HUES48 (cell line): ENCODE measurements at regions not wholly inside any gene's neighbourhood (a gene's known extent, or its start where the extent isn't known, plus 50 kb on each side); places are given as distances from the start of the nearest gene placed in this dataset.

Experiments used
- H3K27ac ChIP-seq: one replicate; pipeline ENCODE4 v1.7.0; 2013; ENCODE audit warnings: low read depth, low read length, inconsistent platforms
- H3K27me3 ChIP-seq: 2 replicates; pipeline ENCODE4 v1.6.1; 2013; ENCODE audit warnings: mild to moderate bottlenecking, low read length; ENCODE audit not compliant: control insufficient read depth, insufficient read depth
- H3K36me3 ChIP-seq: 2 replicates; pipeline ENCODE4 v1.6.1; 2013; ENCODE audit warnings: low read length; ENCODE audit not compliant: control insufficient read depth, insufficient read depth
- H3K4me1 ChIP-seq: 2 replicates; pipeline ENCODE4 v1.6.1; 2013; ENCODE audit warnings: mild to moderate bottlenecking, low read length; ENCODE audit not compliant: control insufficient read depth, insufficient read depth
- H3K4me3 ChIP-seq: 2 replicates; pipeline ENCODE4 v1.5.1; 2013; ENCODE audit warnings: mild to moderate bottlenecking, low read depth, low read length
- H3K9ac ChIP-seq: 2 replicates; pipeline ENCODE4 v1.6.1; 2013; ENCODE audit warnings: mild to moderate bottlenecking, low read depth, low read length, moderate library complexity
- H3K9me3 ChIP-seq: 2 replicates; pipeline ENCODE4 v1.6.1; 2013; ENCODE audit warnings: low read length; ENCODE audit not compliant: control insufficient read depth, insufficient read depth

- no peaks in the 10 kb centered on the region for H3K36me3 ChIP-seq
- peaks cover 64% of the 10 kb centered on the region for H3K4me1 ChIP-seq
- no peak overlapping the region for H3K9ac ChIP-seq
- H3K9me3 ChIP-seq: peaks cover 3% of the 10 kb centered on the region; the same call in 1 of the 2 replicates
- H3K27me3 ChIP-seq: no peaks in the 10 kb centered on the region
- H3K27ac ChIP-seq: peak overlapping the region; percentile 95
- H3K4me3 ChIP-seq: no peak overlapping the region
Measured at GRCh38 chr16:47886139-47886538, 269.7 kb downstream of the ABCC12 start.

- Histone ChIP-seq H3K4me1 (peaks cover 64% of the 10 kb centered on the region), H3K9me3 (no peaks in the 10 kb centered on the region), H3K27me3 (no peaks in the 10 kb centered on the region), H3K36me3 (no peaks in the 10 kb centered on the region), H3K9ac (no peak overlapping the region), H3K4me3 (no peak overlapping the region), H3K27ac (peak overlapping the region; percentile 88)
Measured at GRCh38 chr16:47885489-47885888, 270.3 kb downstream of the ABCC12 start.

DNA sequence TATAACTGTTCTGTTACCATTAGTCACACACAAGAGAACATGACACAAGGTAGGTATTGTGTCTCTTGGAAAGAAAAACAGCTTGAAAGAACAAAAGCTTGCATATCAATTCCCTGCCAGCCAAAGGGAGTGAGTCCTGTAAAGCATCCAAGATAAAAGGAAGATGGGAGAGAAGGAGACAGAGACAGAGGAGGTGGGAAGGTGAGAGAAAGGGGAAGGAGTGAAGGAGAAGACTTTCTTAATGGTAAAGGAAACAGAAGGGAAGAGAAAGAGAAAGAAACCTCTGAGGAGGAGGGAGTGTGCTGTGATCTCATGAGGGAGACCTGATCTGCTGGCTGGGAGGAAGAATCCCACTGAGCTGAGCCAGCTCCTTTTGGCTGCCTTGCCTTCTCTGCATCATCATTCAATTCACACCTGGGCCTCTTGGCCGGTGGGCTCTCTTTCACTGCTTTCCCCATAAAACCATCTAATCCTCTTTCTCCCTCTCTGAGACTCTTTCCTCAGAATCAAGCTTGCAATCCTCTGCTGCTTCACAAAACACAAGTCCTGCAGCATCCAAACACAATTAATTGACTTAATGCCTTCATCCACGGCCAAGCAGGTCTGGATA is 271.6 kb downstream of the ABCC12 start:
- Histone ChIP-seq H3K27ac (peak overlapping the region; percentile 88), H3K4me3 (no peak overlapping the region), H3K4me1 (peaks cover 56% of the 10 kb centered on the region), H3K36me3 (no peaks in the 10 kb centered on the region), H3K9me3 (no peaks in the 10 kb centered on the region), H3K9ac (no peak overlapping the region), H3K27me3 (no peaks in the 10 kb centered on the region)

DNA sequence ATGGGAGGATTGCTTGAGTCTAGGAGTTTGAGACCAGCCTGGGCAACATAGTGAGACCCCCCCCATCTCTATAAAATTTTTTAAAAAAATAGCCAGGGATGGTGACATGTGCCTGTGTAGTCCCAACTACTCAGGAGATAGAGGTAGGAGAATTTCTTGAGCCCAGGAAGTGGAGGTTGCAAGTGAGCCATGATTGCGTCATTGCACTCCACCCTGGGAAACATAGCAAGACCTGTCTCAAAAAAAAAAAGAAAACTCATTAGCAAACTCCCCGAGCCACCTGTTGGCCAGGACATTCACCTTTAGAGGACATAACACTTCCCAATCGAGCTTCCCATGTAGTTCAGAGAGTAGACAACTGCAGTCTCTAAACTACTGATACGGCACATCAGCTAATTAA is 274.2 kb downstream of the ABCC12 start:
- no peak overlapping the region for H3K27ac ChIP-seq
- no peak overlapping the region for H3K4me3 ChIP-seq
- H3K27me3 ChIP-seq: no peaks in the 10 kb centered on the region
- H3K36me3 ChIP-seq: no peaks in the 10 kb centered on the region
- H3K4me1 ChIP-seq: peaks cover 33% of the 10 kb centered on the region
- no peaks in the 10 kb centered on the region for H3K9me3 ChIP-seq
- no peak overlapping the region for H3K9ac ChIP-seq

DNA sequence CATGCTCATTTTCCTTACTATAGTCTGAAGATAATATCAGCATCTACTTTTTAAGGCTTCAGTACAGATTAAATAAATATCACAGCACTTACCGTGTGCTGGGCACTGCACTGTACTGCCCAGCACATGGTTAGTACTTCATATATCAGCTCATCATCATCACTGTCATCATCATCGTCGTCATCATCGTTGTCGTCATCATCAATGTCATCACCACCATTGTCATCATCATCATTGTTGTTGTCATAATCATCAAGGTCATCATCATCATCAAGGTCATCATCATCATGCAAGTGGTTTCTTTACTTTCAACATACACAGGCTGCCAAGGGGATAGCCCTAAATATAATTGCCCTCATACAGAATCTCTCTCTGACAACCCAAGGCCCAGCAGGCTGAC is 275.1 kb downstream of the ABCC12 start:
- Histone ChIP-seq H3K4me1 (peaks cover 23% of the 10 kb centered on the region), H3K4me3 (no peak overlapping the region), H3K9me3 (no peaks in the 10 kb centered on the region), H3K9ac (no peak overlapping the region), H3K27ac (no peak overlapping the region), H3K27me3 (no peaks in the 10 kb centered on the region), H3K36me3 (no peaks in the 10 kb centered on the region)

GRCh38 chr16:47877166-47877565 is 278.6 kb downstream of the ABCC12 start:
- no peaks in the 10 kb centered on the region for H3K4me1 ChIP-seq
- H3K36me3 ChIP-seq: no peaks in the 10 kb centered on the region
- H3K27me3 ChIP-seq: no peaks in the 10 kb centered on the region
- H3K4me3 ChIP-seq: no peak overlapping the region
- no peaks in the 10 kb centered on the region for H3K9me3 ChIP-seq
- H3K9ac ChIP-seq: no peak overlapping the region
- no peak overlapping the region for H3K27ac ChIP-seq

GRCh38 chr16:47876511-47876910 is 279.3 kb downstream of the ABCC12 start:
- Histone ChIP-seq H3K4me3 (no peak overlapping the region), H3K36me3 (no peaks in the 10 kb centered on the region), H3K9me3 (no peaks in the 10 kb centered on the region), H3K27me3 (no peaks in the 10 kb centered on the region), H3K4me1 (no peaks in the 10 kb centered on the region), H3K27ac (no peak overlapping the region), H3K9ac (no peak overlapping the region)

GRCh38 chr16:47873434-47873833 is 282.4 kb downstream of the ABCC12 start:
- Histone ChIP-seq H3K9me3 (no peaks in the 10 kb centered on the region), H3K4me1 (no peaks in the 10 kb centered on the region), H3K27me3 (no peaks in the 10 kb centered on the region), H3K36me3 (no peaks in the 10 kb centered on the region), H3K9ac (no peak overlapping the region), H3K4me3 (no peak overlapping the region), H3K27ac (no peak overlapping the region)

- H3K9ac ChIP-seq: no peak overlapping the region
- H3K27me3 ChIP-seq: no peaks in the 10 kb centered on the region
- no peaks in the 10 kb centered on the region for H3K4me1 ChIP-seq
- H3K36me3 ChIP-seq: no peaks in the 10 kb centered on the region
- H3K9me3 ChIP-seq: peaks cover 5% of the 10 kb centered on the region; the same call in 1 of the 2 replicates
- H3K4me3 ChIP-seq: no peak overlapping the region
- no peak overlapping the region for H3K27ac ChIP-seq
Measured at GRCh38 chr16:47872225-47872624, 283.6 kb downstream of the ABCC12 start.

DNA sequence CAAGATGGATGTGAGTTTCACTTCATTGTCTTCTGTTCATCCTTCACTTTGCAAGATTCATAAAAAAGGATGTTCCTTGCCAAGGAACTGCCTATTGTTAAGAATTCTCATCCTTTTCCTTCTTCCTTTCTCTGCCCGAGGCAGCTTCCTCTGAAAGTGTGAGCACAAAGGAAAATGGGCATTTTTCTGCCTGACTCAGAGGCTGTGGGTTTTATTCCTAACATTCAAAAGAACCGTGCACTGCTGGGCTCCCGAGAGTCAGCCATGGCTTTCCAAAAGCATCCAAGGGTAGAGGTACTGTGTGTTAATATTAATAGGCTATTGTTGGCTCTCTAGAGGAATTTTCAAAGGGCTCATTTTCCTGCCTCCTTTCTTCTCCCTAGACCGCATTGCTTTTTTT is 289.4 kb downstream of the ABCC12 start:
- no peaks in the 10 kb centered on the region for H3K36me3 ChIP-seq
- no peaks in the 10 kb centered on the region for H3K27me3 ChIP-seq
- no peak overlapping the region for H3K27ac ChIP-seq
- H3K9ac ChIP-seq: no peak overlapping the region
- no peak overlapping the region for H3K4me3 ChIP-seq
- H3K4me1 ChIP-seq: peaks cover 26% of the 10 kb centered on the region
- H3K9me3 ChIP-seq: peaks cover 5% of the 10 kb centered on the region; the same call in 1 of the 2 replicates

DNA sequence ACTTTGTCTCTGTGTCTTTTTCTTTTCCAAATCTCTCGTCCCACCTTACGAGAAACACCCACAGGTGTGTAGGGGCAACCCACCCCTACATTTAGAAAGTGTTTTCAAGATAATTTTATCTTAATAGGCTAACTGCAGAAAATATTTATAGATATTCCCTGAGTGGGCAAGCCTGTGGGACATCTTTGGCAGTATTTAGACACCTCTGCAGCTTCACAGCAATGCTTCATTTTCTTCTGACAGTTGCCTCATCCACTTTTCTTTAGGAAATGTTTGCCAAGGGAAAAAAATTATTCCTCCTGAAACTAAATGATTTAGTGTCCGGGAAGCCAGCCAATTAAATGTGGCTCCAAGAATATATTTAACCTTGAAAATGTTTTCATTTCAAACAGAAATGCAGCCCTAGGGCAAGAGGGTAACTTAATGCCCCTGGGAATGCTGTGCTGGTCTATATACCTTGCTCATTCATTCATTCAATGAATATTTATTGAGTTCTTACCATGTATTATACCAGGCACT is 290.4 kb downstream of the ABCC12 start:
- peak overlapping the region; percentile 81 for H3K27ac ChIP-seq
- peaks cover 26% of the 10 kb centered on the region for H3K4me1 ChIP-seq
- peaks cover 5% of the 10 kb centered on the region; the same call in 1 of the 2 replicates for H3K9me3 ChIP-seq
- H3K9ac ChIP-seq: no peak overlapping the region
- H3K4me3 ChIP-seq: no peak overlapping the region
- no peaks in the 10 kb centered on the region for H3K36me3 ChIP-seq
- H3K27me3 ChIP-seq: no peaks in the 10 kb centered on the region
